Colon (tissue), 2 donors: ENCODE measurements at regions not wholly inside any gene's neighbourhood (a gene's known extent, or its start where the extent isn't known, plus 50 kb on each side); places are given as distances from the start of the nearest gene placed in this dataset.
"Not testable (repeated sequence)": the region's sequence is repeated elsewhere in the genome, so short reads cannot be mapped to it uniquely, and the experiment has no call there.

Source experiments
- FAIRE-seq: peaks from 2 replicates; lab custom pipeline; 2012; peaks lifted over from hg19 to GRCh38; lab: Jason Lieb, UNC
- donor health status: control.
- donor health status: control.

DNA sequence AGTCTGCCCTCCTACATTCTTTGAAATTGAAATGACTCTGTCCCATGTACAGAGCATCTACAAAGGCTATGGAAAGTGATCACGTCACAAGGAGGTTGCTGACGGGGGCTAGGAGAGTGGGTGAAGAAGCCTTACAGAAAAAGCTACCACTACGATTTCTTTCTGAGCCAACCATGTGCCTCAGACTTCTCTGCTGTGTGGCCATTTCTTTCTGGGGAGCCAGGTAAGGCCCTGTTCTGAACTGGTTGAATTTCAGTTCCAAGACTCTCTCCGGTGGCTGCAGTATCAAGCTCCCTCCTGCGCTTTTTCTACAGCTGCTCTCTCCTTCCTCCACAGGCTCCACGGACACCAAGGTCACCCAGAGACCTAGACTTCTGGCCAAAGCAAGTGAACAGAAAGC is 112.5 kb upstream of the PRSS1 start:
- FAIRE-seq = no peak

DNA sequence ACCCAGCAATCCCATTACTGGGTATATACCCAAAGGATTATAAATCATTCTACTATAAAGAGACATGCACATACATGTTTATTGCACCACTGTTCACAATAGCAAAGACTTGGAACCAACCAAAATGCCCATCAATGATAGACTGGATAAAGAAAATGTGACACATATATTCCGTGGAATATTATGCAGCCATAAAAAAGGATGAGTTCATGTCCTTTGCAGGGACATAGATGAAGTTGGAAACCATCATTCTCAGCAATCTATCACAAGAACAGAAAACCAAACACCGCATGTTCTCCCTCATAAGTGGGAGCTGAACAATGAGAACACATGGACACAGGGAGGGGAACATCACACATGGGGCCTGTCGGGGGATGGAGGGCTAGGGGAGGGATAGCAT is 113.2 kb upstream of the PRSS1 start:
- not testable (repeated sequence) for FAIRE-seq

DNA sequence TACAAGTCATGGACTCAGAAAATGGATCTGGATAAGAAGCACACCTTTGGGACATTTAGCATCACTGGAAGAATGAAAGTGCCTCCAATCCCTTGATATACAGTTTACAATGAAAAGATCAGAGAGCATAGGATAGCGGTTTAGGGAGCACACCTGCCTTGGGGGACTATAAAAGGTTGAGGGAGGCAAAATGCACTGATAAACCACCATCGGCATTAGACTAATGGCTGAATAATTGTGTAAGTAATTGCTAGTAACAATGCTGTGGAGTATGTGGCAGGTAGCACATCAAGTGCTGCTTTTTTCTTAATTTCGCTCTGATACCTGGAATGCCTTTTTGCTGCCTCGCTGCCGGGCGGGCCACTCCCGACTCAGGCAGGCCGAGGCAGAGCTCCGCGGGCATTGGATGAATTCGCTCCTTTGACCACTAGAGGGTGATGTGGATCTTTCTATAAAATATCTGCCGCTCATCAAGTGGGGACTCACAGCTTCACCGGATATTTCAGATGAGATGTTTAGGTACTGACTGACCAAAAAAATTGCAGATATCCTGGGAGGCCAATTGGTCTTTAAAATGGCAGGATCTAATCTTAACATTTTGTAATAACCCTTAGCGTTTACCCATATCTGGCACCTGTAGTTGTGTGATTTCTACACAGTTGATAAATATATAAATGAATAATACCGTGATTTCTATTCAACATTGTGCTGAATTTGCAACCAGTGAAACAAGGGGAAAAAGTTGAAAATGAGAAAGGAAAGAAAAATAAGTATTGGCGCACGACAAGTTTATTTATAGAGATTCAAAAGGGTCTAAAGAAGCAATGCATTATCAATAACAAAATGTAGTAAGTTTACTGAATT is 116.8 kb upstream of the PRSS1 start:
- no peak for FAIRE-seq

- FAIRE-seq = no peak
These were observed 119.5 kb upstream of the PRSS1 start for GRCh38 chr7:142629588-142630260.

GRCh38 chr7:142628945-142629344 is 120.3 kb upstream of the PRSS1 start:
- FAIRE-seq = no peak

GRCh38 chr7:142627223-142627622 is 122.0 kb upstream of the PRSS1 start:
- not testable (repeated sequence) for FAIRE-seq

- FAIRE-seq = no peak
These were observed 122.7 kb upstream of the PRSS1 start for GRCh38 chr7:142626420-142627035.

- not testable (repeated sequence) for FAIRE-seq
These were observed 124.1 kb upstream of the PRSS1 start for GRCh38 chr7:142625216-142625615.

GRCh38 chr7:142620402-142620801 is 128.9 kb upstream of the PRSS1 start:
- no peak for FAIRE-seq

DNA sequence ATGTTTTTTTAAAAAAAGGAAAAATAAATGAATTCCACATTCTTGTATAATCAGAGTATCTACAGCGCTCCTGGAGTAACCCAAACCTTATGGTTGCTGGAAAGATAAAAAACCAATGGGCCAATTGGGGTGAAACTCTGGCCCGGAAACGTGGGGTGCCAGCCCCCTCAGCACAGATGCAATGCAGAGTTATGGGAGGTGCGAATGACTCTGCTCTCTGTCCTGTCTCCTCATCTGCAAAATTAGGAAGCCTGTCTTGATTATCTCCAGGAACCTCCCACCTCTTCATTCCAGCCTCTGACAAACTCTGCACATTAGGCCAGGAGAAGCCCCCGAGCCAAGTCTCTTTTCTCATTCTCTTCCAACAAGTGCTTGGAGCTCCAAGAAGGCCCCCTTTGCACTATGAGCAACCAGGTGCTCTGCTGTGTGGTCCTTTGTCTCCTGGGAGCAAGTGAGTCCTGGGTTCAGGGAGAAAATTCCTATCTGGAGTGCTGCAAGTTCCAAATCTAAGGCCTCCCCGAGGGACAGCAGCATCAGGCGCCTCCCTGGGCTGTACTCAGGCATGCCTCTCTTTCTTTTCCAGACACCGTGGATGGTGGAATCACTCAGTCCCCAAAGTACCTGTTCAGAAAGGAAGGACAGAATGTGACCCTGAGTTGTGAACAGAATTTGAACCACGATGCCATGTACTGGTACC is 130.5 kb upstream of the PRSS1 start:
- FAIRE-seq = no peak

DNA sequence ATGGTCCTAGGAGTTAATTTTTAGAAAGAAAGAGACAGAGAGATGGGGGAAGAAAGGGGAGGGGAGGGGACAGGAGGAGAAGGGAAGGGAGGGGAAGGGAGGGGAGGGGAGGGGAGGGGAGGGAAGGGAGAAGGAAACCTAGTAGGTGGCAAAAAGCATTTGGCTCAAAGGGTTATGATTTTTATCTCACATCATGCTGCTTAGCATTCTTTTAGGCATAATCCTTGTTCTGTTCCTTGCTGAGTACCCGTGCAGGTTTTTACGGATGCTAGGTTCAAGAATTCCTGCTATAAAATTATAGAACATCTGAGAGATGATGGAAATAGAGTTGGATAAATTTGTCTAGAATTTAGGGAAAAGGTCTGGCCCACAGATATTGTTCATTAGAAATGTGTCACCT is 132.4 kb upstream of the PRSS1 start:
- FAIRE-seq = no peak

- no peak for FAIRE-seq
These were observed 133.1 kb upstream of the PRSS1 start for GRCh38 chr7:142616121-142616643.

GRCh38 chr7:142615508-142615907 is 133.8 kb upstream of the PRSS1 start:
- no peak for FAIRE-seq

DNA sequence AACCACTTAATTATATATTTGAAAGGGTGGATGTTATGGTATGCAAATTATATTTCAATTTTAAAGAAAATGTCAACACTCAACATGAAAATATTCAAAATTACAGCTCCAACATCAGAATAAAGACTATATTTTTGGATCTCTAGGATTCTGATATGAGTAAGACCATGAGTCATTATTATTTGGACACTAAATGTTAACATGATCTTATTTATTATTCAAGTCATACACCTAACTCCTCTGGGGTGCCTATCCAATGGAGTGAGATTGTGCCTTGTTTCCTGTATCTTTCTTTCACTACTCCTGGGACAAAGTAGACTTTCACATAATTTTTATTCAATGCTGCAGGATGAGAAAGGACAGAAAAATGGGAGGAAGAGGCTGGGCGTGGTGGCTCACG is 135.2 kb upstream of the PRSS1 start:
- FAIRE-seq = no peak

DNA sequence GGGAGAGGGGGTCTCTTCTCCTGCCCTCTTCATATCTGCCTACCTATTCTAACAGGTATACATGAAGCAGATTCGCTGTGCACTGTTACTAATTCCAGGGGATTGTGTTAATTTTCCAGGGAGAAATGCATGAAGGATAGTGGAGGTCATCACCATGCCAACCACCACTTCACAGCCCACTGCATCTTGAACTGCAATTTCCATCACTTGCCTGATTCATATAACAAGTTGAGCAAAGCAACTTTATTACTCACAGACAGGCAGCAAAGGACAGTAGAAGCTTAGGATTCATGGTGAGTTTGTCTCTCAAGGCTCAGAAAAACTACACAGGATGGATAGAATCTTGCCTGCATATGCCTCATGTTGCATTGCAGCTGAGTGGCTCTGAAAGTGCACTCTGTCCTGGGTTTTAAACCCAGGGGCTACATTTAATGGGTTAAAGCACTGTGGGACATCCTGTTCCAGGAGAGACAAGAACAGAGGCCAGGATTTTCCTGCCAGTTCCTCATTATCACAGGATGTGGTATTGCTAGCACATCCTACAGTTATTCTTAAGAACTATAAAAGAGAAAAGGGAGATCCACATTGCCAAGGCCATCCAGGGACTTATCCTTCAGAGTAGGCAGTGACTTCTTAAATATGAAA is 136.9 kb upstream of the PRSS1 start:
- no peak for FAIRE-seq

DNA sequence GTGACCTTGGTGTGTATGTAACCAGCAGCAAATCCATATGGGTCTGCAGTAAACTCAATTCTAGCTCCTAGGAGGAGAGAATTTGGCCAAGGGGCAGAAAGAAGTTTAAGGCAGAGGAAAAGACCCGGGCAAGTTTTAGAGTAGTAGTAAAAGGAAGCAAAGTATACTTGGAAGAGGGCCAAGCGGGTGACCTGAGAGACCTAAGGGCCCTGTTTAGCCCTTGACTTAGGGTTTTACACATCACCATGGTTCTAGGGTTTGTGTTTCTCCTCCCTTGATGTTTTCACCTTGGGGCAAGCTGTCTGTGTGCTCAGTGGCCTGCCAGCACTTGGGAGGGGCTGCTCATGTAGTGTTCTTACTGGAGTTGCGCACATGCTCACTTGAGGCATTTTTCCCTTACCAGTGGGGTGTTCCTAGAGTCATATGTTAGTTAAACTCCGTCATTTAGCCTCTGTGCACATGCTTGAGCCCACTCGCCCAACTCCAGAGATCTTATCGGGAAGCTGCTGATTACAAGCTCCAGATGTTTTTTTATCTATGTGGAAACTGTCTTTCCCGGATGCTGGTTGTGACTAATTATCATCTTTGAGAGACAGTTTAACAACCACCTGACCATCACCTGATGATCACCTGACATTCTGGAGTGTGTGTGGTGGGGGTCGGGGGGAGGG is 137.6 kb upstream of the PRSS1 start:
- no peak for FAIRE-seq

- FAIRE-seq = no peak
These were observed 140.4 kb upstream of the PRSS1 start for GRCh38 chr7:142608630-142609428.

- no peak for FAIRE-seq
These were observed 141.9 kb upstream of the PRSS1 start for GRCh38 chr7:142607351-142607750.

DNA sequence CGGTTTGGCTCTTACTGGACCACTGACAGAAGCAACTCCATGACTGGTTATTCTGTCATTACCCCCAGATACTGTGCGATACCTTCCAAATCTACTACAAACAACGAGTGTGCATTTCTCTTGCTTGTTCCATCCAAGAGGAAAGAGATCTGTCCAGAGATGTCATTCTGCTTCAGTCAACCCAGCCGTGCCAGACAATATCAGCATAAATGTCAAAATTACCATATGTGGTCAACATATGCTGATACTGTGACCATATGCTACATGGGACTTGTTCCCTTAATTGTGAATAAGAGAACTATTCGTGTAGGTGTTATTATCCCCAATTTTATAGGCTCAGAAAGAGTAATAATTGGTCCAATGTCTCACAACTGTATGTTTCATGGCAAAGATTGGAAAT is 143.2 kb upstream of the PRSS1 start:
- no peak for FAIRE-seq

DNA sequence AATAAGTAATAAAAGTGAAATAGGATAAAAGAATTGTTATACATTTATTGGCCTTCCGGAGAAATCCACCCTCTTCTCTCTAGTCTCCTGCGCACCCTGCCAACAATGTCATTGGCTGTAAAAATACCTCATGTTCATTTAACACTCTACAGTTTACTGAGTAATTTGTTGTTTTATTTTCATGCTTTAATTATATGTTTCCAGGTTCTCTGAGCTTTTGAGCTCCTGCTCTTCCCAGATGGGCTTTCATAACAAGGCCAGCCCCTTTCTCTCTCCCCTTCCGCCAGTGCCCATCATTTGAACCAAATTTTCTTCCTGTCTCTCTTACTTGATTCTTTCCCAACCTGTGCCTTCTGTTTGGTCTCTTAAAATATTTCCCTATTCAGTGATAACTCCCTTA is 144.6 kb upstream of the PRSS1 start:
- FAIRE-seq = no peak
